ENCODE measurements at regions not wholly inside any gene's neighbourhood (a gene's known extent, or its start where the extent isn't known, plus 50 kb on each side); places are given as distances from the start of the nearest gene placed in this dataset.
"Not testable (repeated sequence)": the region's sequence is repeated elsewhere in the genome, so short reads cannot be mapped to it uniquely, and the experiment has no call there.

DNA sequence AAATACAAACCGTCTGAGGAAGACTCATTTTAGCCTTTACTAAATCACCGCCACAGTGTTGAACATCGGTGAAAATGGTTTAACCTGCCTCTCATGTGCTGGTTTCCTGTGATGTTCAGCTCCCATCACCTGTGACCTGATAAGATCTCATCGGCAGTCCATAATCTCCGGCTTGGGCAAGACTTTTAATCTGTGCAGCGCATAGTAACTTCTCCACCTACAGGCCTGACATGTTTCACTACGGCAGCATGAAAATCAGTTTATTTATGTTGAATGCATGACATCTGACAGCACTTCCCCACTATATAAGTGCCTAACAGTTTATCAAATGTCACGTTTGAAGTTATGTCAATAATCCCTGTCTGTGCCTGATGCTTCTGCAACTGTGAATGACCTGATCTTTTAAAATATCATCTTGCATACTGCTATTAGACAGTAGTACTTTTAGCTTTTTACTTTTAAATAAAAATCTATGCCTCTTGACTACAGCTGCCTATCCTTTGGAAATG, 1919.8 kb upstream of the AGA start:
- no peaks in the 10 kb centered on the region for H3K36me3 ChIP-seq (ENCODE audit: control insufficient read depth in 1 of 2, insufficient read depth in 2 of 2, low read length in 2 of 2)
- H3K9me3 ChIP-seq (ENCODE audit: control insufficient read depth in 1 of 2, low read length in 2 of 2), result peaks cover 0 to 11% of the 10 kb centered on the region in 2 donors
- H3K4me3 ChIP-seq (ENCODE audit: low read depth in 1 of 2, low read length in 2 of 2), result no peak overlapping the region
- no peaks in the 10 kb centered on the region for H3K4me1 ChIP-seq (ENCODE audit: control insufficient read depth in 1 of 2, insufficient read depth in 2 of 2, low read length in 2 of 2)
- no peak overlapping the region for H3K27ac ChIP-seq (ENCODE audit: low read depth, low read length)
- no peaks in the 10 kb centered on the region for H3K27me3 ChIP-seq (ENCODE audit: control insufficient read depth in 1 of 2, insufficient read depth in 2 of 2, low read length in 2 of 2)
- no peak overlapping the region for H3K9ac ChIP-seq (ENCODE audit: low read depth in 1 of 2, low read length in 2 of 2)

DNA sequence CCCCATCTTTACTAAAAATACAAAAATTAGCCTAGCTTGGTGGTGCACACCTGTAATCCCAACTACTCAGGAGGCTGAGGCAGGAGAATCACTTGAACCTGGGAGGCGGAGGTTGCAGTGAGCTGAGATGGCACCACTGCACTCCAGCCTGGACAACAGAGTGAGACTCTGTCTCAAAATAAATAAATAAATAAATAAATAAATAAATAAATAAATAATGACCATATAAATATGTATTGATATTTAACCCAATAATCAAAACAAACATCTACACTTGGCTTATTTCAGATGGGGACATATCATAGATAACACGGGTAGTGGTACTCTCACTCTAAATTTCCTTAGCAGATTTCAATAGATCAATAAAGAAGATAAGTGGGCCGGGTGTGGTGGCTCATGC, 1923.7 kb upstream of the AGA start:
- H3K27ac ChIP-seq (ENCODE audit: low read depth, low read length); H3K9ac ChIP-seq (ENCODE audit: low read depth in 1 of 2, low read length in 2 of 2): not testable (repeated sequence)

DNA sequence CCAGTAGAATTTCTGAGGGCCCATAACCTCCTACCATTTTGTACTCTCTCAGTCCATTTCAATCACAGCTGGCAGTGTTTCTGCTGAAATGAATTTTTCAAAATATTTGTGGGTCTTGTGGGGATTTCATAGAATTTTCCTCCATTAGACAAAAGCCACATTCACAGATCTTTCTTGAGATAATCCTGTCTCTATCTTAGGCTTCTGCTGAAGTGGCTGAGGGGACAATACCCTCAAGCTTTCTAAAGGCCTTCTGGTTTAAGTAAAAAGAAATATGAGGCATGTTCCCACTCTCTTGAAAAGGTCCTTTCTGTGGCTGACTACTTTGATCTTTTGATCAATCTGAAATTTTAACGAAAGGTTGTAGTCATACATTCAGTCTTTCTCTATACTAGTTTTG, 1930.0 kb upstream of the AGA start:
- Histone ChIP-seq H3K36me3 (ENCODE audit: control insufficient read depth in 1 of 2, insufficient read depth in 2 of 2, low read length in 2 of 2) (no peaks in the 10 kb centered on the region), H3K27ac (ENCODE audit: low read depth, low read length) (no peak overlapping the region), H3K4me1 (ENCODE audit: control insufficient read depth in 1 of 2, insufficient read depth in 2 of 2, low read length in 2 of 2) (no peaks in the 10 kb centered on the region), H3K9ac (ENCODE audit: low read depth in 1 of 2, low read length in 2 of 2) (no peak overlapping the region), H3K9me3 (ENCODE audit: control insufficient read depth in 1 of 2, low read length in 2 of 2) (no peaks in the 10 kb centered on the region), H3K4me3 (ENCODE audit: low read depth in 1 of 2, low read length in 2 of 2) (no peak overlapping the region), H3K27me3 (ENCODE audit: control insufficient read depth in 1 of 2, insufficient read depth in 2 of 2, low read length in 2 of 2) (no peaks in the 10 kb centered on the region)

More for the DNA sequence above, 1923.7 kb upstream of the AGA start:
- H3K36me3 ChIP-seq (ENCODE audit: control insufficient read depth in 1 of 2, insufficient read depth in 2 of 2, low read length in 2 of 2); H3K9me3 ChIP-seq (ENCODE audit: control insufficient read depth in 1 of 2, low read length in 2 of 2); H3K4me3 ChIP-seq (ENCODE audit: low read depth in 1 of 2, low read length in 2 of 2); H3K27me3 ChIP-seq (ENCODE audit: control insufficient read depth in 1 of 2, insufficient read depth in 2 of 2, low read length in 2 of 2); H3K4me1 ChIP-seq (ENCODE audit: control insufficient read depth in 1 of 2, insufficient read depth in 2 of 2, low read length in 2 of 2): not testable (repeated sequence)

DNA sequence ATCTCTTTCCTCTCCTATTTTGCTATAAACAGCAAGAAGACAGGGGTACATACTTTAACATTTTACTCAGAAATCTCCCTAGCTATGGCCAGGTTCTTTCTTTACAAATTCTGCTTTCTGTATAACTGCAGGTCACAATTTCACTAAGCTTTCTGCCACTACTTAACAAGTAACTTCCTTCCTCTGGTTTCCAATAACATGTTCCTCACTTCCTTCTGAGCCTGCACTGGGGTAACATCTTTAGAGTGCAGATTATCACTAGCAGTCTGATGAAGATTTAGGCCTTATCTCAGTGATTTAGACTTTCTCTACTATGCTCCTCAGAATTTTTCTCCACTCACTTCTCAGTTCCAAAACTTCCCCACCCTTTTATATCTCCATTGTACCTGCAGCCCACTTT, 1930.5 kb upstream of the AGA start:
- no peak overlapping the region for H3K27ac ChIP-seq (ENCODE audit: low read depth, low read length)
- no peaks in the 10 kb centered on the region for H3K4me1 ChIP-seq (ENCODE audit: control insufficient read depth in 1 of 2, insufficient read depth in 2 of 2, low read length in 2 of 2)
- H3K36me3 ChIP-seq (ENCODE audit: control insufficient read depth in 1 of 2, insufficient read depth in 2 of 2, low read length in 2 of 2), result no peaks in the 10 kb centered on the region
- no peaks in the 10 kb centered on the region for H3K9me3 ChIP-seq (ENCODE audit: control insufficient read depth in 1 of 2, low read length in 2 of 2)
- no peak overlapping the region for H3K9ac ChIP-seq (ENCODE audit: low read depth in 1 of 2, low read length in 2 of 2)
- H3K4me3 ChIP-seq (ENCODE audit: low read depth in 1 of 2, low read length in 2 of 2), result no peak overlapping the region
- H3K27me3 ChIP-seq (ENCODE audit: control insufficient read depth in 1 of 2, insufficient read depth in 2 of 2, low read length in 2 of 2), result no peaks in the 10 kb centered on the region

DNA sequence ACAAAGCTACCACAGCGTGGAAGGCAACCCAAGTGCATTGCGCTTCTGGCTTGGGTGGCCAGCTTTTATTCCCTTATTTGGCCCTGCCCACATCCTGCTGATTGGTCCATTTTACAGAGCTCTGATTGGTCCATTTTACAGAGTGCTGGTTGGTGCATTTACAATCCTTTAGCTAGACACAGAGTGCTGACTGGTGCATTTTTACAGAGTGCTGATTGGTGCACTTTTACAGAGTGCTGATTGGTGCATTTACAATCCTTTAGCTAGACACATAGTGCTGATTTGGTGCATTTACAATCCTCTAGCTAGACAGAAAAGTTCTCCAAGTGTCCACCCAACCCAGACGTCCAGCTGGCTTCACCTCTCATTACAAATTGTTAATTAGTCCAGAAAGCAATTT, 1936.6 kb upstream of the AGA start:
- not testable (repeated sequence) for H3K27me3 ChIP-seq (ENCODE audit: control insufficient read depth in 1 of 2, insufficient read depth in 2 of 2, low read length in 2 of 2); H3K9ac ChIP-seq (ENCODE audit: low read depth in 1 of 2, low read length in 2 of 2); H3K27ac ChIP-seq (ENCODE audit: low read depth, low read length); H3K36me3 ChIP-seq (ENCODE audit: control insufficient read depth in 1 of 2, insufficient read depth in 2 of 2, low read length in 2 of 2); H3K4me3 ChIP-seq (ENCODE audit: low read depth in 1 of 2, low read length in 2 of 2); H3K4me1 ChIP-seq (ENCODE audit: control insufficient read depth in 1 of 2, insufficient read depth in 2 of 2, low read length in 2 of 2); H3K9me3 ChIP-seq (ENCODE audit: control insufficient read depth in 1 of 2, low read length in 2 of 2)

DNA sequence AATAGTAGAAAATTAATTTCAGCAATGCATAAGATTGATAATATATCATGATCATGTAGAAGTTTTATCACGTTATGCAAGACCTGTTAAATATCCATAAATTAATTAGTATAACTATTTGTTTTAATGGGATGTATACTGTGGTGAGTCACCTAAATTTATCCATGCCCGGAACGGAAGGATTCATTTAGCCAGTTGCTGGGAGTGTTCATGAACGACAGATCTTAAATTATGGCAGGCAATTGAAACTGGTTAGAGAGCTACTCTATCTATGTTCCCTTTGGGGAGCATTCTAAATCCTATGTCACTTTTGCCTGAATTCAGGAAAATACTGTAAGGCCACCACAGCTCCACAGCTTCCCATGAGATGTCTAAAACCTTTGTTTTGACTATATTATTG, 1950.5 kb upstream of the AGA start:
- Histone ChIP-seq H3K27me3 (ENCODE audit: control insufficient read depth in 1 of 2, insufficient read depth in 2 of 2, low read length in 2 of 2) (no peaks in the 10 kb centered on the region), H3K27ac (ENCODE audit: low read depth, low read length) (no peak overlapping the region), H3K9ac (ENCODE audit: low read depth in 1 of 2, low read length in 2 of 2) (no peak overlapping the region), H3K4me3 (ENCODE audit: low read depth in 1 of 2, low read length in 2 of 2) (no peak overlapping the region), H3K36me3 (ENCODE audit: control insufficient read depth in 1 of 2, insufficient read depth in 2 of 2, low read length in 2 of 2) (no peaks in the 10 kb centered on the region), H3K9me3 (ENCODE audit: control insufficient read depth in 1 of 2, low read length in 2 of 2) (peaks cover 4% of the 10 kb centered on the region in 2 donors), H3K4me1 (ENCODE audit: control insufficient read depth in 1 of 2, insufficient read depth in 2 of 2, low read length in 2 of 2) (no peaks in the 10 kb centered on the region)

DNA sequence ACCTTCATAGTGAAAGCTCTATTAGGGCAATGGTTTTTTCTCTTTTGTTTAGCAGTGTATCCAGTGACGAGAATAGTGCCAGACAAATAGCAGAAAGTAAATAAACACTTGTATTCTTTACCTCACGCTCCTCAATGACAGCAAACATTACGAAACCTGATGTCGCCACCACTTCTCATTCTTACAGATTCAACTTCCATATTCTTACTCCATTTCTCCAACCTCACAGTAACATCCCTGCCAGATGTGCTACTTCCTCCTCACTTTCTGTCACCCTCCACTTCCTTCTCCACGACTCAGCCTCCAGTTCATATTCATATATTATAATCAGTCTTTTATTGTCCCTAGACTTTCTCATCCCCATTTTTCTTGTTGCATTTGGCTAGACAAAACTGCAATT, 1956.2 kb upstream of the AGA start:
- peaks cover 0 to 6% of the 10 kb centered on the region in 2 donors for H3K9me3 ChIP-seq (ENCODE audit: control insufficient read depth in 1 of 2, low read length in 2 of 2)
- H3K27me3 ChIP-seq (ENCODE audit: control insufficient read depth in 1 of 2, insufficient read depth in 2 of 2, low read length in 2 of 2), result no peaks in the 10 kb centered on the region
- H3K4me1 ChIP-seq (ENCODE audit: control insufficient read depth in 1 of 2, insufficient read depth in 2 of 2, low read length in 2 of 2), result no peaks in the 10 kb centered on the region
- no peak overlapping the region for H3K4me3 ChIP-seq (ENCODE audit: low read depth in 1 of 2, low read length in 2 of 2)
- H3K27ac ChIP-seq (ENCODE audit: low read depth, low read length), result no peak overlapping the region
- H3K9ac ChIP-seq (ENCODE audit: low read depth in 1 of 2, low read length in 2 of 2), result no peak overlapping the region
- H3K36me3 ChIP-seq (ENCODE audit: control insufficient read depth in 1 of 2, insufficient read depth in 2 of 2, low read length in 2 of 2), result no peaks in the 10 kb centered on the region

DNA sequence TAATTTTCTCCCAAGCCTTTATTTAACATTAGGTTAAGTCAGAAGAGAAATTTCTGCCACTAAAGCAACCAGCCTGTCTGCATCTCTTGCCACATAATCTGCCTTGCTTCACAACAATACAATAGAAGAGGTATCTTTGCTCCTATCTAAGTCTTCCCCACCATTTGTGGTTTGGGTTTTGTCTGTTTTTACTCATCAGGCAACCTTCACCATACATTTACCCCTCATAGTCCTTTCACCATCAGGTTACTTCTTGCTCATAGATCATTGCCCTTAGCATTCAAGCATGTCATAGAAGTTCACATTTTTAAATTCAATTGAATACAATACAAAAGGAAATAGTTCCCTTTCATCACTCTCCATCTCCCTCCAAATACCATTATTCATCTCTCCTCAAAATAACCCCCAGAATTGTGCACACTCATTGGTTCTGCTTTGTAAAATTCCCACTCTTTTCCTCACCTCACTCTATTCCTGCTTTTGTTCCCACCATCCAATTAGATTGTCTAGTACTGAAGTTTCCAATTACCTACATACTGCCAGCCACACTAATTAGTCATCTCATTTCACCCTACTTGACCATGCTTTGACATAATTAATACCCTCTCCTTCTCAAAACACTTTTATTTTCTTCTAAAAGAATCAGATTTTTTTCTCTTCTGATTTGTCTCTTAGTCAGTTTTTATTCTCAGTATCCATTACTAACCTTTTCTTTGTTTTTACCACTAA, 1957.0 kb upstream of the AGA start:
- Histone ChIP-seq H3K36me3 (ENCODE audit: control insufficient read depth in 1 of 2, insufficient read depth in 2 of 2, low read length in 2 of 2) (no peaks in the 10 kb centered on the region), H3K4me3 (ENCODE audit: low read depth in 1 of 2, low read length in 2 of 2) (no peak overlapping the region), H3K27me3 (ENCODE audit: control insufficient read depth in 1 of 2, insufficient read depth in 2 of 2, low read length in 2 of 2) (no peaks in the 10 kb centered on the region), H3K4me1 (ENCODE audit: control insufficient read depth in 1 of 2, insufficient read depth in 2 of 2, low read length in 2 of 2) (no peaks in the 10 kb centered on the region), H3K9me3 (ENCODE audit: control insufficient read depth in 1 of 2, low read length in 2 of 2) (peaks cover 0 to 6% of the 10 kb centered on the region in 2 donors), H3K27ac (ENCODE audit: low read depth, low read length) (no peak overlapping the region), H3K9ac (ENCODE audit: low read depth in 1 of 2, low read length in 2 of 2) (no peak overlapping the region)

DNA sequence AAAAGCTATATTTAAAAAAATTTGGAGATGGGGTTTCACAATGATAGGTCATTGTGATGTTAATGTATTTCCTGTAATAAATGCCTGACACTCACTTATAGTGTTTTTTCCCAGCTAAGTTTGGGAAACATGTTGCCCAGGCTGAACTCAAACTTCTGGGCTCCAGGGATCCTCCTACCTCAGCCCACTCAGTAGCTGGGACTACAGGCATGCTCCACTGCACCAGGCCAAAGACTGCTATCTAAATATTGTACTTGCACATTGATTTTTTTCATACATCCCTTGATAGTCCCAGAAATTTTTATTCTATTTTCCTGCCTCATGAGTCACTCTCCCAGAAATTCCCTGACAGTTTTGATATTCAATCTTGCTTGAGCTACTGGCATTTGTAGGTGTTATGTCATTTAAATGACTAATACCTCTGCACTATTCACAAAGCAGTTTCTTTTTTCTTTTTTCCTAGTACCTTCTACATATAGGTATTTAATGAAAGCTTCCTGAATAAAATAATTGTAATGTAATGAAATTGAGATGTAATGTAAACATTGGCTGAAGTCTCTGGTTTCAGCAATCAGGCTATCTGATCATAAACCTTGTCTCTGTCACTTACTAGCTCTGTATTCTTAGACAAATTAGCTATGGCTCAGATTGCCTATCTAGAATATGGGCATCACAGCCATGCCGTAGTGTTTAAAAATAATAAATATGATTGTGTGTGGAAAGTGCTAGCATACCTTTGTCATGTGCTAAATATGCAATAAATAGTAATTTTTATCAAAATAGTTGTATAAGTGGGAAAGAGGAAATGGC, 1973.0 kb upstream of the AGA start:
- Histone ChIP-seq H3K4me1 (ENCODE audit: control insufficient read depth in 1 of 2, insufficient read depth in 2 of 2, low read length in 2 of 2) (no peaks in the 10 kb centered on the region), H3K9ac (ENCODE audit: low read depth in 1 of 2, low read length in 2 of 2) (no peak overlapping the region), H3K9me3 (ENCODE audit: control insufficient read depth in 1 of 2, low read length in 2 of 2) (no peaks in the 10 kb centered on the region), H3K4me3 (ENCODE audit: low read depth in 1 of 2, low read length in 2 of 2) (no peak overlapping the region), H3K27ac (ENCODE audit: low read depth, low read length) (no peak overlapping the region), H3K27me3 (ENCODE audit: control insufficient read depth in 1 of 2, insufficient read depth in 2 of 2, low read length in 2 of 2) (no peaks in the 10 kb centered on the region), H3K36me3 (ENCODE audit: control insufficient read depth in 1 of 2, insufficient read depth in 2 of 2, low read length in 2 of 2) (no peaks in the 10 kb centered on the region)

DNA sequence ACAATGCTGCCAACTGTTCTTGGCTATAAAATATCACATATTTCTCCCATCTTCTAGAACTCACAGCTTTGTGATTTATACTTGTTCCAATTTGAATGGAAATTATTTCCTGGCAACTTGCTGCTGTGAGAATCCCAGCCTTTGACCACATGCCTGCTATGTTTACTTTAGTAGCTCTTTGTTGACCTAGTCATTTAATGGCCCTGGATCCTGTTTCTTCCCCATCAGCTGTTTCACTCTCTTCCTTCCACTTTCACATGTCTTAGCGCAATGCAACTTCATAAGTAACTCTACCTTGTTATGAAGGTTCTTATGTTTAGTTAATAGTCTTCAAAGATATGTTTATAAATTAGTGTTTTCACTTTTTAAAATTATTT, 1973.6 kb upstream of the AGA start:
- H3K9me3 ChIP-seq (ENCODE audit: control insufficient read depth in 1 of 2, low read length in 2 of 2), result no peaks in the 10 kb centered on the region
- no peaks in the 10 kb centered on the region for H3K27me3 ChIP-seq (ENCODE audit: control insufficient read depth in 1 of 2, insufficient read depth in 2 of 2, low read length in 2 of 2)
- H3K9ac ChIP-seq (ENCODE audit: low read depth in 1 of 2, low read length in 2 of 2), result no peak overlapping the region
- H3K36me3 ChIP-seq (ENCODE audit: control insufficient read depth in 1 of 2, insufficient read depth in 2 of 2, low read length in 2 of 2), result no peaks in the 10 kb centered on the region
- H3K4me1 ChIP-seq (ENCODE audit: control insufficient read depth in 1 of 2, insufficient read depth in 2 of 2, low read length in 2 of 2), result no peaks in the 10 kb centered on the region
- H3K27ac ChIP-seq (ENCODE audit: low read depth, low read length), result no peak overlapping the region
- no peak overlapping the region for H3K4me3 ChIP-seq (ENCODE audit: low read depth in 1 of 2, low read length in 2 of 2)
